ENCODE measurements at regions not wholly inside any gene's neighbourhood (a gene's known extent, or its start where the extent isn't known, plus 50 kb on each side); places are given as distances from the start of the nearest gene placed in this dataset.

DNA sequence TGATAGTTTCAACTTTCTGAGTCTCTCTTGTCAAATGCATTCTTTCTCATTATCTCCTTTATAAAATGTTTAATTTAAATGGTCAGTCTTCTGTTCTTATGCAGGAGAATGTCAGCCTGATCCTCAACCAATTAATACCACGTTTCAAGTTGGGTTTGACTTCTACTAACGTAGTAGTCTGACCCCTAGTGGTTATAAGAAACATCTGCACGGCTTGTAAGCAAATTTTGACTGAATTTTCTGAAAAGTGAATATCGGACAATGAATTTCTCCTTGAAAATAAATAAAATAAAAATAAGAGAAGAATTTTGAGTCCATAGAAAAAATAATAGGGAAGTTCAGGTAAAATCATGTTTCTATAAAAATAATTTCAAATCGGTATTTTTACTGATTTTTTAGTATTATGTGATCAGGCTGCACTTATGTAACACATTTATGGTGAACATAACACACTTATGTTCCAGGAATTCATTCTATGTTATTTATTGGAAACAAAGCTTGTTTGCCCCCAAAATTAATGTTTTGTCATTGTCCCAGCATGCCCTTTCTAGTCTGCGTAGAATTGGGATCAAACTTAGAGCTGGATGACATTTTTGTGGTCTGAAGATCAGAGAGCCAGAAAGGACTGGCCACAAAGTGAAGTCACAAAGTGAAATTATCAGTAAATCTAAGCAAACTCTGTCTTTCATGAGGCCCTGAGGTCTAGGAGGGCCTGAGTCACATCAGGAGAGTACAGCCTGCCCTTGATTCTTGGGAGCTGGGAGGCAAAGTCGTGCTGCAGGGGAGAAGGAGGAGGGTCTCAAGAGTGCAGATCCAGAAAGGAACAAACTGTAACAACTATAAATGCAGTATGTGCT is 101.2 kb upstream of the STXBP6 start (continued):
- TF ChIP-seq ZFX (CRISPR knock-in tag; IDR thresholded peaks at IDR 0.05), result no peak

DNA sequence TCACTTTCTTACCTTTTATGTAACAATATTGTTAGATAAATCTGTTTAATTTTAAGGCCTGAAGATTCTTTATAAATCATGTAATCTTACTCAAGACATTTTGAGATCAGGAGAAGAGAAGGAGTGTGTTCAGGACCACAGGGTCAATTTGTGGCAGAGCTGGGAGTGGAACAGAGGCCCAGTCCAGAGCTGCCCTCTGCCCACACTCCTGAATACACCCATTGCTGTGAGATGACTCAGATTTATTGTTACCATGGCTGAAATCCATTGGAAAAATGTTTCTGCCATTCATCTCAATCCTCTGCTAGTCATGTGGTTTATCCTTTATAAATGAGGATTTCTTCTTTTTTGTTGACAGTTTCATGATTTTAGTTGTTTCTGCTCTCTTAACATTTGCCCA is 100.5 kb upstream of the STXBP6 start:
- Histone ChIP-seq H2AFZ (ENCODE audit: low read depth, low read length) (no peak overlapping the region), H3K9me1 (ENCODE audit: control insufficient read depth, insufficient read depth, low read length) (no peaks in the 10 kb centered on the region), H3K4me1 (replicated peaks in 1 of 2; ENCODE audit: control insufficient read depth in 2 of 2, insufficient read depth in 2 of 2, low read length in 2 of 2) (no peaks in the 10 kb centered on the region), H3K27ac (ENCODE audit: extremely low read depth, low read depth, low read length) (no peak overlapping the region), H3K27me3 (ENCODE audit: control insufficient read depth in 2 of 2, insufficient read depth in 2 of 2, low read length in 2 of 2) (no peaks in the 10 kb centered on the region), H3K9me3 (replicated peaks; ENCODE audit: control insufficient read depth, insufficient read depth, low read depth, low read length) (no peaks in the 10 kb centered on the region), H3K4me3 (no peak overlapping the region), H3K9ac (ENCODE audit: insufficient read depth in 1 of 2, low read depth in 2 of 2, low read length in 2 of 2) (no peak overlapping the region), H3K4me2 (ENCODE audit: insufficient read depth, low read length) (no peak overlapping the region), H3K36me3 (ENCODE audit: control insufficient read depth, insufficient read depth, low read length) (no peaks in the 10 kb centered on the region), H4K20me1 (replicated peaks; ENCODE audit: control insufficient read depth, insufficient read depth, low read length) (no peaks in the 10 kb centered on the region), H3K79me2 (ENCODE audit: control insufficient read depth, insufficient read depth, low read length) (no peaks in the 10 kb centered on the region)
- TF ChIP-seq SIN3A (IDR thresholded peaks at IDR 0.05; ENCODE audit: borderline replicate concordance in 2 of 2, control insufficient read depth in 1 of 2, low read depth in 2 of 2, low read length in 2 of 2) (no peak), JUND (IDR thresholded peaks at IDR 0.05; ENCODE audit: borderline replicate concordance, low read depth, low read length) (no peak), JUND (tag; IDR thresholded peaks at IDR 0.05; ENCODE audit: borderline replicate concordance, low read depth, low read length) (no peak), BCOR (IDR thresholded peaks at IDR 0.05) (no peak)
- DNase-seq (ENCODE audit: extremely low read depth in 1 of 4, low spot score in 3 of 4) (no peak), FAIRE-seq (no peak), ATAC-seq (no peak)
- BruUV-seq (replicated peaks), result no TSS peak
- in situ Hi-C loops (cut with MboI) (no loop called here), intact Hi-C loops (cut with micrococcal nuclease) (loop anchor here (5.0 kb wide), 2 partner anchors 343 to 413 kb away; no protein-coding TSS in a partner anchor)
- ChIA-PET CTCF (ENCODE audit: low intra/inter-chr PET ratio) (interaction anchor here (1.2 to 1.4 kb wide), 2 partner anchors 338 to 441 kb away, joined by 3 to 4 read pairs; no protein-coding TSS in a partner anchor), POLR2A (no interaction called here)

All from K562 (cell line).